Activated naive CD4-positive, alpha-beta T cell treated with anti-CD3 and anti-CD28 coated beads, Interleukin-2, amount 50 U/mL, for 16 hours (primary cell): ENCODE measurements at regions not wholly inside any gene's neighbourhood (a gene's known extent, or its start where the extent isn't known, plus 50 kb on each side); places are given as distances from the start of the nearest gene placed in this dataset.
"Not testable (repeated sequence)": the region's sequence is repeated elsewhere in the genome, so short reads cannot be mapped to it uniquely, and the experiment has no call there.

ENCODE experiments used
- DNase-seq: peaks from one replicate; pipeline ENCODE4 v3.0.0-alpha.2; 2020

GRCh38 chr2:90298983-90299382 lies 1607.5 kb downstream of the RPIA start:
- DNase-seq, result not testable (repeated sequence)

- DNase-seq, result not testable (repeated sequence)
Observed at GRCh38 chr2:90322982-90323381, 1631.5 kb downstream of the RPIA start.

DNA sequence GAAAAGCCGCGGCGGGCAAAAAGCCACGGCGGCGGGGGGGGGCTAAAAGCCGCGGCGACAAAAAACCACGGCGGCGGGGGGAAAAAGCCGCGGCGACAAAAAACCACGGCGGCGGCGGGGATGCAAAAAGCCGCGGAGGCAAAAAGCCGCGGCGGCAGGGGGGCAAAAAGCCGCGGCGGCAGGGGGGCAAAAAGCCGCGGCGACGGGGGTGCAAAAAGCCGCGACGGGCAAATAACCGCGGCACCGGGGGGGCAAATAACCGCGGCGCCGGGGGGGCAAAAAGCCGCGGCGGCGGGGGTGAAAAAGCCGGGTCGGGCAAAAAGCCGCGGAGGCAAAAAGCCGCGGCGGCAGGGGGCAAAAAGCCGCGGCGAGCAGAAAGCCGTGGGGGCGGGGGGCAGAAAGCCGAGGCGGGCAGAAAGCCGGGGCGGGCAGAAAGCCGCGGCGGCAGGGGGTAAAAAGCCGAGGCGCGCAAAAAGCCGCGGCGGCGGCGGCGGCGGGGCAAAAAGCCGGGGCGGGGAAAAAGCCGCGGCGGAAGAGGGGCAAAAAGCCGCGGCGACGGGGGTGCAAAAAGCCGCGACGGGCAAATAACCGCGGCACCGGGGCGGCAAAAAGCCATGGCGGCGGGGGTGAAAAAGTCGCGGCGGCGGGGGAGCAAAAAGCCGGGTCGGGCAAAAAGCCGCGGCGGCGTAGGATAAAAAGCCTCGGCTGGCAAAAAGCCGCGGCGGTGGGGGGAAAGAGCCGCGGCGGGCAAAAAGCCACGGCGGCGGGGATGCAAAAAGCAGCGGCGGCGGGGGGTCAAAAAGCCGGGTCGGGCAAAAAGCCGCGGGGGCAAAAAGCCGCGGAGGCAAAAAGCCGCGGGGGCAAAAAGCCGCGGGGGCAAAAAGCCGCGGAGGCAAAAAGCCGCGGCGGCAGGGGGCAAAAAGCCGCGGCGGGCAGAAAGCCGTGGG lies 1632.4 kb downstream of the RPIA start:
- peak; percentile 13 for DNase-seq

GRCh38 chr2:90324672-90325071 lies 1633.2 kb downstream of the RPIA start:
- not testable (repeated sequence) for DNase-seq

DNA sequence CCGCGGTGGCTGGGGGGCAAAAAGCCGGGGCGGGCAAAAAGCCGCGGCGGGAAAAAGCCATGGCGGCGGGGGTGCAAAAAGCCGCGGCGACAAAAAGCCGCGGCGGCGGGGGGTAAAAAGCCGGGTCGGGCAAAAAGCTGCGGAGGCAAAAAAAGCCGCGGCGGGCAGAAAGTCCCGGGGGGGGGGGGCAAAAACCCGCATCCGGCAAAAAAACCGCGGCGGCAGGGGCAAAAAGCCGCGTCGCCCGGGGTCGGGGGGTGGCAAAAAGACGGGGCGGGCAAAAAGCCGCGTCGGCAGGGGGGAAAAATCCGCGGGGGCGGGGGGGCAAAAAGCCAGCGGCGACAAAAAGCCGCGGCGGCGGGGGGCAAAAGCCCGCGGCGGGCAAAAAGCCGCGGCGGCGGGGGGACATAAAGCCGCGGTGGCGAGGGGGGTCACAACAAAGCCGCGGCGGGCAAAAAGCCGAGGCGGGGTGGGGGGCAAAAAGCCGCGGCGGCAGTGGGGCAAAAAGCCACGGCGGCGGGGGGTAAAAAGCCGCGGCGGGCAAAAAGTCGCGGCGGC lies 1634.4 kb downstream of the RPIA start:
- not testable (repeated sequence) for DNase-seq

GRCh38 chr2:90355546-90355945 lies 1664.1 kb downstream of the RPIA start:
- not testable (repeated sequence) for DNase-seq

- DNase-seq, result not testable (repeated sequence)
Observed at GRCh38 chr2:90359344-90359743, 1667.9 kb downstream of the RPIA start.

DNA sequence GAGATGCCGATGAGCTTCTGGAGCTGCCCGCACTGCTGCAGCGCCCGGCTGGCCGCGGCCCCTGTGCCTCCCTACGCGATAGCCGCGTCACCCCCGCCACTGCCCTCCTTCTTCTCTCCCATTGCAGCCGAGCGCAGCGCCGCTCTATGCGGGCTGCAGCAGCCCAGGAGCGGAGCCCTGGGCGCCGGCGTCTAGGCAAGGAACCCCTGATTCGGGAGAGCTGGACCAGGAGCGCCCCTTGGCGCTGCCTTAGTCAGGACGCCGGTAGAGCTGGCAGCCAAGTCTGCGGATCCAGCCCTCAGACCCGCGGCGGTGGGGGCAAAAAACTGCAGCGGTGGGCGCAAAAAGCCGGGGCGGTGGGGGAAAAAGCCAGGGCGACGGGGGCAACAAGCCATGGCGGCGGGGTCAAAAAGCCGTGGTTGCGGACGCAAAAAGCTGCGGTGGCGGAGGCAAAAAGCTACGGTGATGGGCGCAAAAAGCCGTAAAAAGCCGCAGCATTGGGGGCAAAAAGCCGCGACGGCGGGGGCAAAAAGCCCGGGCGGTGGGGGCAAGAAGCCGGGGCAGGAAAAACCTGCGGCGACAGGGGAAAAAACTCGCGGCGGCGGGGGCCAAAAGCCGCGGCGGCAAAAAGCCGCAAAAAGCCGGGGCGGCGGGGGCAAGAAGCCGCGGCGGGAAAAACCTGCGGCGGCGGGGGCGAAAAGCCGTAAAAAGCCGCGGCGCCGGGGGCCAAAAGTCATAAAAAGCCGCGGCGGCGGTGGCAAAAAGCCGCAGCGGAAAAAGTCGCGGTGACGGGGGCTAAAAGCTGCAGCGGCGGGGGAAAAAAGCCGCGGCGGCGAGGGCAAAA lies 1668.6 kb downstream of the RPIA start:
- peak; percentile 4 for DNase-seq

DNA sequence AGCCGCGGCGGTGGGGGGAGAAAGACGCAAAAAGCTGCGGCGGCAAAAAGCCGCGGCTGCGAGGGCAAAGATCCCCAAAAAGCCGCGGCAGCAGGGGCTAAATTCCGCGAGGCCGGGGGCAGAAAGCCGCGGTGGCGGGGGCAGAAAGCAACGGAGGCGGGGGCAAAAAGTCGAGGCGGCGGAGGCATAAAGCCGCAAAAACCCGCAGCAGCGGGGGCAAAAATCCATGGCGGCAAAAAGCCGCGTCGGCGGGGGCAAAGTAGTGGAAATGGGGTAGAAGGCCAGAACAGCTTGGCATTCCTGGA lies 1669.2 kb downstream of the RPIA start:
- DNase-seq, result not testable (repeated sequence)
